RWPE2 (cell line): ENCODE measurements at regions not wholly inside any gene's neighbourhood (a gene's known extent, or its start where the extent isn't known, plus 50 kb on each side); places are given as distances from the start of the nearest gene placed in this dataset.

Experiments
- ATAC-seq: fragments of 200-7000 bp; cut with Tn5 transposase; 3 replicates; pipeline ENCODE4 v1.9.1; 2021; ENCODE audit warnings: low read depth
- DNase-seq: peaks from one replicate; pipeline ENCODE4 v3.0.0-alpha.2; 2020; ENCODE audit warnings: low spot score
- H3K27ac ChIP-seq: fragments of 450-650 bp; 2 replicates; pipeline ENCODE4 v1.5.1; 2017; ENCODE audit warnings: mild to moderate bottlenecking; ENCODE audit not compliant: poor library complexity, severe bottlenecking
- H3K27me3 ChIP-seq: fragments of 250-450 bp; sonication (Bioruptor Pico); 2 replicates; pipeline ENCODE4 v1.5.1; 2021; ENCODE audit warnings: mild to moderate bottlenecking, moderate library complexity; ENCODE audit not compliant: insufficient read depth, poor library complexity, severe bottlenecking
- H3K36me3 ChIP-seq: fragments of 250-450 bp; sonication (Bioruptor Pico); 2 replicates; pipeline ENCODE4 v1.5.1; 2020; ENCODE audit warnings: low read depth, mild to moderate bottlenecking, moderate library complexity
- H3K4me1 ChIP-seq: fragments of 250-450 bp; sonication (Bioruptor Pico); 2 replicates; pipeline ENCODE4 v1.5.1; 2021; ENCODE audit warnings: mild to moderate bottlenecking, moderate library complexity; ENCODE audit not compliant: insufficient read depth, poor library complexity, severe bottlenecking
- H3K4me3 ChIP-seq: fragments of 250-450 bp; sonication (Bioruptor Pico); 2 replicates; pipeline ENCODE4 v1.5.1; 2021; ENCODE audit warnings: mild to moderate bottlenecking, moderate library complexity; ENCODE audit not compliant: severe bottlenecking
- H3K9me3 ChIP-seq: fragments of 250-450 bp; sonication (Bioruptor Pico); 2 replicates; pipeline ENCODE4 v1.5.1; 2021; ENCODE audit warnings: mild to moderate bottlenecking, moderate library complexity; ENCODE audit not compliant: severe bottlenecking
- CTCF ChIP-seq: fragments of 450-650 bp; IDR thresholded peaks from one replicate; pipeline ENCODE4 v1.5.1; 2017; ENCODE audit warnings: mild to moderate bottlenecking, moderate library complexity; ENCODE audit not compliant: poor library complexity, severe bottlenecking

- Histone ChIP-seq H3K4me1 (no peaks in the 10 kb centered on the region), H3K27me3 (no peaks in the 10 kb centered on the region), H3K4me3 (no peak overlapping the region), H3K27ac (no peak overlapping the region), H3K9me3 (no peaks in the 10 kb centered on the region), H3K36me3 (no peaks in the 10 kb centered on the region)
- ATAC-seq: no peak
- DNase-seq: no peak
- TF ChIP-seq CTCF: no peak
Measured at GRCh38 chr2:126784045-126784444, 114.6 kb upstream of the TEX51 start.

- Histone ChIP-seq H3K4me1 (no peaks in the 10 kb centered on the region), H3K27ac (no peak overlapping the region), H3K9me3 (no peaks in the 10 kb centered on the region), H3K27me3 (no peaks in the 10 kb centered on the region), H3K36me3 (no peaks in the 10 kb centered on the region), H3K4me3 (no peak overlapping the region)
- TF ChIP-seq CTCF: no peak
- ATAC-seq (no peak), DNase-seq (no peak)
Measured at GRCh38 chr2:126784621-126785020, 114.1 kb upstream of the TEX51 start.

GRCh38 chr2:126785236-126785635, 113.5 kb upstream of the TEX51 start:
- no peak for ATAC-seq
- Histone ChIP-seq H3K27ac (no peak overlapping the region), H3K4me3 (no peak overlapping the region), H3K27me3 (no peaks in the 10 kb centered on the region), H3K36me3 (no peaks in the 10 kb centered on the region), H3K4me1 (no peaks in the 10 kb centered on the region), H3K9me3 (no peaks in the 10 kb centered on the region)
- no peak for DNase-seq
- TF ChIP-seq CTCF: no peak

GRCh38 chr2:126785862-126786261, 112.8 kb upstream of the TEX51 start:
- H3K4me3 ChIP-seq: no peak overlapping the region
- H3K9me3 ChIP-seq: no peaks in the 10 kb centered on the region
- H3K4me1 ChIP-seq: no peaks in the 10 kb centered on the region
- DNase-seq (no peak), ATAC-seq (no peak)
- no peak for TF ChIP-seq CTCF
- H3K27me3 ChIP-seq: no peaks in the 10 kb centered on the region
- H3K27ac ChIP-seq: no peak overlapping the region
- H3K36me3 ChIP-seq: no peaks in the 10 kb centered on the region

- no peaks in the 10 kb centered on the region for H3K4me1 ChIP-seq
- no peaks in the 10 kb centered on the region for H3K27me3 ChIP-seq
- DNase-seq: no peak
- H3K4me3 ChIP-seq: no peak overlapping the region
- no peak overlapping the region for H3K27ac ChIP-seq
- H3K9me3 ChIP-seq: no peaks in the 10 kb centered on the region
- no peak for ATAC-seq
- no peaks in the 10 kb centered on the region for H3K36me3 ChIP-seq
- TF ChIP-seq CTCF: no peak
Measured at GRCh38 chr2:126786765-126787164, 111.9 kb upstream of the TEX51 start.
